Upper lobe of right lung (tissue), 1 donor: ENCODE measurements at regions not wholly inside any gene's neighbourhood (a gene's known extent, or its start where the extent isn't known, plus 50 kb on each side); places are given as distances from the start of the nearest gene placed in this dataset.

ENCODE experiments used
- ATAC-seq: fragments of 200-7000 bp; cut with Tn5 transposase; one replicate; pipeline ENCODE4 v1.9.1; 2020; ENCODE audit warnings: mild to moderate bottlenecking, moderate library complexity
- DNase-seq: peaks from one replicate; pipeline ENCODE4 v3.0.0-alpha.2; 2020
- H3K27ac ChIP-seq: fragments of 200-600 bp; one replicate; pipeline ENCODE4 v1.8.0; 2022
- H3K27me3 ChIP-seq: fragments of 200-600 bp; one replicate; pipeline ENCODE4 v1.8.0; 2022; ENCODE audit warnings: mild to moderate bottlenecking
- H3K36me3 ChIP-seq: fragments of 200-600 bp; one replicate; pipeline ENCODE4 v1.8.0; 2022
- H3K4me1 ChIP-seq: fragments of 200-600 bp; one replicate; pipeline ENCODE4 v1.8.0; 2022
- H3K4me3 ChIP-seq: fragments of 200-600 bp; one replicate; pipeline ENCODE4 v1.8.0; 2022; ENCODE audit warnings: mild to moderate bottlenecking
- H3K9me3 ChIP-seq: fragments of 200-600 bp; one replicate; pipeline ENCODE4 v1.8.0; 2022
- CTCF ChIP-seq: fragments of 200-600 bp; IDR thresholded peaks from one replicate; pipeline ENCODE4 v1.8.0; 2022; ENCODE audit warnings: antibody characterized with exemption
- intact Hi-C: fragments of 100-400 bp; cut with DNase I; formaldehyde crosslinking; loops from one replicate; pipeline ENCODE4 v1.11.0; 2022
- donor health status: DM: no; HTN: yes; CAD: no; lungs with severe emphysema.

GRCh38 chr5:74139589-74139988, 500.9 kb downstream of the ENC1 start:
- H3K9me3 ChIP-seq: no peaks in the 10 kb centered on the region
- no peaks in the 10 kb centered on the region for H3K27me3 ChIP-seq
- no peaks in the 10 kb centered on the region for H3K36me3 ChIP-seq
- DNase-seq: no peak
- TF ChIP-seq CTCF: no peak
- ATAC-seq: no peak
- H3K27ac ChIP-seq: no peak overlapping the region
- H3K4me1 ChIP-seq: no peaks in the 10 kb centered on the region
- no peak overlapping the region for H3K4me3 ChIP-seq
- intact Hi-C loops: no loop called here

DNA sequence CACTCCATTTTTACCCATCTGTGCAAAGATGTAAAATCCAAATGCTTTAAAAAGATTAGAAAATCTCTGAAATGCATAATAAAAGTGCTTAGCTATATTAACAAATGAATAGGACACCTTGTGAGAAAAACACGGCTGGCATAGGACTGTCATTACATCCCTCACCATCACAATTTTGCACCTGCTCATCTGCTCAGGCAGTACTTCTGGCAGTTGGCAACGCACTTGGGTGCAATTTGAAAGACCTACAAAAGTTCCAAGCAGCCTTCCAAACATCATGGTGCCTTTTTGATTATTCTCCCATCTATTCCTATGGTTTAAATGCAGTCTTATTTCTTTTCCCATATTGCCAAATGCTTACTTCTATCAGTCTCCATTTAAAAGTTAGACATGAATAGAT, 501.8 kb downstream of the ENC1 start:
- Histone ChIP-seq H3K4me3 (no peak overlapping the region), H3K9me3 (no peaks in the 10 kb centered on the region), H3K27me3 (no peaks in the 10 kb centered on the region), H3K27ac (no peak overlapping the region), H3K36me3 (no peaks in the 10 kb centered on the region), H3K4me1 (no peaks in the 10 kb centered on the region)
- intact Hi-C loops: no loop called here
- no peak for DNase-seq
- ATAC-seq: no peak
- TF ChIP-seq CTCF: no peak

DNA sequence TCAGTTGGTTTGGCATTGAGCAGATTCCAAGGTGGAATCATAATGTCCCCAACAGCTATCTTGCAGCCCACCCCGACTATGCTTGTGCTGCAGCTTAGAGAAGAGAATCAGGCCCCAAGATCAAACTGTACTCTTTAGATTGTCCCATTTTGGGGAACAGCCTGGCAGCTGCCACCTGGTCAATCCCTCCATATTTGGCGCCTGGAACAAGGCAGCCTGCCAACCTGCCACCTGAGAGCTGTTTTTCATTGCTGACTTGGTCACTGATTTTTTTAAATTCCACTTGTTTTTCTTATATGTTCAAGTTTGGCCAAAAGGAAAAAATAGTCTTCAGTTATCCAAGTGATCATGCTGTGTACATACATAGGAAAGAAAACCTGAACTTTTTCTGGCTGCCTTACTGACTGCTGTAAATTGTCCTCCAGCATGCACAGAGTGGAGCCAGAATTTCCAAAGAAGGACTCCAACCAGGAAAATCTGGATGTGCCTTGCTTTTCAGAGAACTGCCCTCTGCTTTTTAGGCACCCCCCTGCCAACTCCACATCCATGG, 504.2 kb downstream of the ENC1 start:
- Histone ChIP-seq H3K27me3 (no peaks in the 10 kb centered on the region), H3K9me3 (no peaks in the 10 kb centered on the region), H3K4me3 (no peak overlapping the region), H3K36me3 (no peaks in the 10 kb centered on the region), H3K4me1 (no peaks in the 10 kb centered on the region), H3K27ac (no peak overlapping the region)
- ATAC-seq (no peak), DNase-seq (no peak)
- no peak for TF ChIP-seq CTCF
- intact Hi-C loops: no loop called here

- Histone ChIP-seq H3K27ac (no peak overlapping the region), H3K36me3 (no peaks in the 10 kb centered on the region), H3K27me3 (no peaks in the 10 kb centered on the region), H3K4me1 (no peaks in the 10 kb centered on the region), H3K4me3 (no peak overlapping the region), H3K9me3 (no peaks in the 10 kb centered on the region)
- ATAC-seq: no peak
- intact Hi-C loops: no loop called here
- no peak for DNase-seq
- no peak for TF ChIP-seq CTCF
Observed at GRCh38 chr5:74135033-74135432, 505.5 kb downstream of the ENC1 start.

DNA sequence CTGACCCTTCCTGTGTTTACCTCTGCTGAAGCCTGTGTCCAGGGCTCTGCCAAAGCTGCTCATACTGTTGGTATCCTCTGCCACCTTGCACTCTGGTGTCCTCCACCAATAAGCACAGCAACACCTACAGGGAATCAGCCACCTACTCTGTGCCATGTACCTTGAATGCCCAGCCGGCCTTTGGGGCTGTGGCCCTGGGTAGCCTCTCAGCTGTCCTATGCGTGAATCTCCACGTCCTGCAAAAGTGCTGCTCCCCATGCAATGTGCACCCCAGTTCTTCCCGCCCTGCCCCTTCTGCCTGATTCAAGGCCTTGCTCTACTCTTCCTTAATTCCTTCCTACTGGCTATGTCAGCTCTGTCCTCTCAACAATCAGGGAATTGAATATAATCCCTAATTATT, 506.5 kb downstream of the ARHGEF28 start:
- no peaks in the 10 kb centered on the region for H3K9me3 ChIP-seq
- DNase-seq: no peak
- H3K27me3 ChIP-seq: no peaks in the 10 kb centered on the region
- H3K36me3 ChIP-seq: no peaks in the 10 kb centered on the region
- no peak for TF ChIP-seq CTCF
- H3K4me1 ChIP-seq: peaks cover 7% of the 10 kb centered on the region
- no peak overlapping the region for H3K4me3 ChIP-seq
- no peak for ATAC-seq
- H3K27ac ChIP-seq: no peak overlapping the region
- intact Hi-C loops: no loop called here

- Histone ChIP-seq H3K27ac (no peak overlapping the region), H3K9me3 (no peaks in the 10 kb centered on the region), H3K4me1 (peaks cover 7% of the 10 kb centered on the region), H3K36me3 (no peaks in the 10 kb centered on the region), H3K4me3 (no peak overlapping the region), H3K27me3 (no peaks in the 10 kb centered on the region)
- DNase-seq (no peak), ATAC-seq (no peak)
- no peak for TF ChIP-seq CTCF
- intact Hi-C loops: no loop called here
Observed at GRCh38 chr5:74131250-74131649, 505.3 kb downstream of the ARHGEF28 start.
